Right renal cortex interstitium (tissue), 3 donors: ENCODE measurements at regions not wholly inside any gene's neighbourhood (a gene's known extent, or its start where the extent isn't known, plus 50 kb on each side); places are given as distances from the start of the nearest gene placed in this dataset.

Experiments
- DNase-seq, 3 donors: peaks; one replicate each; pipeline ENCODE4 v3.0.0-alpha.2; 2013; ENCODE audit warnings: low read depth in 3 of 3, low spot score in 2 of 3

DNA sequence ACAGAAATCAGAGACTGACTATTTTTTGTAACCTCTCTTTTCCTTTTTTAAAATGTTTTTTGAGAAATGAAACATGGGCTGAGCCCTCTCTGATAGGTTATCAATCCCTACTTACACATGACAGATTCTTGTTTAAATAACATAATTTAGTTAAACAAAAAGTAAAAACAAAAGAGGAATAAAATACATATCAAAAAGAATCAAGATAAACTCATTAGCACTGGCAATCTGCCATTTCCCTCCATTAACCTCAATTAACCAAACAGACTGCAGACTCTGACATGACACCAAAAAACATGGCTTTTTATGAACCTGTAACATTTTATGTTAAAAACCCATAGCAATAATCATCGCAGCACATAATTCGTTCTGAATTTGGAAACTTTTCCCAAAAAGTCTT, 284.4 kb upstream of the MTNR1B start:
- DNase-seq = no peak

DNA sequence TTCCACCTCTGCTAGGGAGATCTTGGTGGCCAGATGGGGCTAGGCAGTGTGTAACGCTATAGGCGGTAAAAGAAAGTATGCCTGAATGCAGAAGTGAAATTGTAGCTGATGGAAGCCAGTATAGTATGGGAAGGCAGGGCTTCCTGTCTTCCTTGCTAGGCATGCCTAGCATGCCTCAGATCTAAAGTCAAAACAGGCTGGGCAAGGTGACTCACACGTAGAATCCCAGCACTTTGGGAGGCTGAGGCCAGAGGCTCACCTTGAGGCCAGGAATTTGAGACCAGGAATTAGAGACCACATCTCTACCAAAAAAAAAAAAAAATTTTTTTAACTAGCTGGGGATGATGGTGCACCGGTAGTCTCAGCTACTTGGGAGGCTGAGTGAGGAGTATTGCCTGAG, 281.7 kb upstream of the MTNR1B start:
- no peak for DNase-seq

DNA sequence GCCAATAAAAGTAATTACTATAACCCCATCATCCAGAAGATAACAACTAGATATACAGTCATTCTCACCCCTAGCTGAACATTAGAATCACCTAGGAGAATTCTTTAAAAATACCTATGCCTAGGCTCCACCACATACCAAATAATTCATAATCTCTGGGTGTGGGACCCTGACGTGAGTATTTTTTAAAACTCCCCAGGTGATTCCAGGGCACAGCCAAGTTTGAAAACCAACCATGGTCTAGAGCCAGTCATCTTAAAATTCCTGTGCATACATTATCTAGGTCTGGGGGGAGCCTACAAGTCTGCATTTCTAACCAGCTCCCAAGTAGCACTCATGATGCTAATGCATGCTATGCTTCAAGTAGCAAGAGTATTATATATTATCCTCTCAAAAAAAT, 281.0 kb upstream of the MTNR1B start:
- DNase-seq = no peak

DNA sequence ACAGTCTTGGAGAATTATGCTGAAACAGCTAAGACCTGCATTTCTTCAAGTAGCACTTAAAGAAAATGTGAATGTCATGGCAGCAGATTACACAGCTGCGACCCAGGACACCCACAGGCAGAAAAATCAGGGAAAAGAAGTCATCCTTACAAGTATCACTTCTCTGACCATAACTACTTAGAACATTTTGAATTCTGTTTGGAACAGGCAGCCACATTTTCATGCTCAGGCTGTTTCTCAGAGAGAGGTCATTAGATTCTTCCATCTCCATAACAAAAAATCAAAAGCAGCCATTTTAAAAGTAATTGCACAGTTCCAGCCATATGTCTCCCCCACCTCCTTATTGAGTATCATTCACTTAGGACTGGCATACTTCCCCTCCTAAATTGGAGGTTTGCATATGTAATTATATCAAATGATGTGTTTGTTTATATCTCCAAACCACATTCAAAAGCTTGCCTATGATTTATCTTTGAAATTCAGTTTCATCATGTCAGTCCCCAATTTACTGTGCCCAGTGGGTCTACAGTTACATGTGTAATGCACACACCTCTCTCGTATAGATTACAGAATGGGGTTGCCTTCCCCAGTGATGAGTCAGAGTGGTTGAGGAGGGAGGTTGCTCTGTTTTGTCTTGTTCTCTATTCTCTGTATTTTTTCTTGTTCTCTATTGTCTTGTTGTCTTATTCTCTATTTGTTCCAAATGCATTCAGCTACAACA, 276.5 kb upstream of the MTNR1B start:
- no peak for DNase-seq

DNA sequence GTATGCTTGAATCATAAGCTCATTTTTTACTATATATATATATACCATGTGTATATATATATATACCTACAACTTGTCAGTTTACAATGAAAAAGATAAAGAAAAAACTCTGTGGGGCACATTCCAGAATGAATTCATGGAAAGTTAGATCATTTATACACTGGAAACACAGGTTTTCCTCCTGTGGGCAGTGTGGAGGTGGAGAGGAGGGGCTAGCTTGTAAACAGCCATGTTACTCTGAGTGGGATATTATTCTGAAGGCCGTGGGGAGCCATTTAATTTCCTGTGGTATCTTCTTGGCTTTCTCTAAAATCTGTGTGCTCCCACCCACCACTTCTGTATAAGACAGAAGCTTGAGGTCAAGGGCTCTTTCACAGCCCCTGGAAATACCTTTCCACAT, 273.4 kb upstream of the MTNR1B start:
- DNase-seq = no peak

DNA sequence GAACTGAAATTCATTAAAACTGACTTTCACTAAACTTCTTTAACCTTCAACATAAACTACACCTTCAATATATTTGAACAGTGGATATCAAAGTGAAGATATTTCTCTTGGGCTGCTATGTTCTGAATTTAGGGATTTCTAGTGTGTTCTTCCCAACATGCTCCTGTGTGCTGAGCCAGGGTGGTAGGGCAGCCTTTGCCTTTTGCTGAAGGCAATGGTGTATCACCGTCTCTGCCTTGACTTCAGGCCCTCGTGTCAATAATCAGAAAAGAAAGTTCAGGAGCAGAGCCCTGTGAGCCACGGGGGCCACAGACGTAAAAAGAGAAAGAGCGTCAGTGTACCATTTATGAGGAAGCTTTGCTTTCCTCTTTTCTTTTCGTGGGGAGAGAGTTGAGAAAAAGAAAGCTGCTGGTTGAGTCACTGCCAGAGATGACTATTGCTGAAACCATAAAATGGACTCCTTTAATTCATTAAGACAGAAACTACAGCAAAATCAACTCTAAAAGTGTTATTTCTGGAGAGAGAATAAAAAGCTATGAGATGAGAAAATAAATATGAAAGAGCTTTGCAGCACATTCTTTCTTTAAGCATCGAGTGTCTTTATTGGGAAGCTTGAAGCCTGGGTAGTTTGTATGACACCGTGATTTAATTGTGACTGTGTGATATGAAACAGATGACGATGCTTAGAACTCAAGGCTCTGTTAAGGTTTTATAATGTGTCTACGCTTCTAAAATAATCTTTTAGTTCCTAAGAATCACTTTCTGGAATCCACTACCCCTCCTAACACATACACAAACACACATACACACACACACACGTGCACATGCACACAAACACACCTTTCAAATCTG, 271.8 kb upstream of the MTNR1B start:
- peak in 2 of 3 donors; percentile 15 to 32 for DNase-seq

DNA sequence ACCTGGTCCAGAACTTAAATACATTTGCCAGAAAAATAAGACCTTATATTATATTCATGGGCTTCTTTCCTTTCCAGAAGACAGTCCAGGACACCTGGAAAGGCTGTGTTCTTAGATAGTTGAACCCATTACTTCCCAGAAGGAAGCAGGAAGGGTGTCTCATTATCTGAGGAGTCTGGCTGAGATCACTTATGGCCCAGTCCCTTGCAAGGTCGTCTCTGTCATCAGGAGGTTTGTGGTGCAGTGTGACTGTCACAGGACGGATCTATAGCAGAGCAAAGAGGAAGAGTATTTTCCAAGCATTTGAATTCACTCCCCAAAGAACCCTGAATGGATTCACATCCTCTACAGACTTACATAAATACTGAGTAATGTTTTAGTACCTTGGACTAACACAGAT, 270.7 kb upstream of the MTNR1B start:
- DNase-seq = no peak

DNA sequence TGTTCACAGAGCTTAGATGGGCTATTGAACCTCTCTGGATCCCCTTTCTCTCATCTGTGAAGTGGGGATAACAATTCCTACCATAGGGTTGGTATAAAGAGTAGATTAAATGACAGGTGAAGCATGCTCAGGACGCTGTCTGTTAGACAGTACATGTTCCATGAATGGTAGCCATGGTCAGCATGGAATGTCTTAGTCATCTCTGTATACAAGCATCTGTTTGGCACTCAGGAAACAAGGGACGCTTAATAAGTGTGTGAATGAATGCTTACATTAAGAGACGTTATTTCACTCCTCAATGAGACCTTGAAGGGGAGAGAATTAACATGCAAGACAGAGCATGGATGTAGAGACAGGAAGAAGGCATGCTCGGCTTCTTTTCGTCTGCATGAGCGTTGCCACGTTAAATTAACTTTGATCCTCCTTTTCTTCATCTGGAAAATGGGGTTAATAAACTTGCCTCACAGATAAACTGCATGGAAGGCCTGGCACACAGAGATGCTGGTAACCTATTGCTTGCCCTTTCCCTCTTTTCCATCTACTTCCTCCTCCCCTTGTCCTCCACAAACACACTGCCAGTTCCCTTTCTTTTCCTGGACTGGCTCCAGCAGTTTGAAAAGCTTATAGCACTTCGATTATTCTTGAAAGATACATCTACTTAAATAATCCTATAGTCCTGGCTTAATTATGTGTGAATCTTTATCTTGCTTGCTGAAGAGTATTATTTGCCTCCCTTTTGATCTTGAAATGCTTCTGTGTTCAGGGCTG, 267.2 kb upstream of the MTNR1B start:
- no peak for DNase-seq

DNA sequence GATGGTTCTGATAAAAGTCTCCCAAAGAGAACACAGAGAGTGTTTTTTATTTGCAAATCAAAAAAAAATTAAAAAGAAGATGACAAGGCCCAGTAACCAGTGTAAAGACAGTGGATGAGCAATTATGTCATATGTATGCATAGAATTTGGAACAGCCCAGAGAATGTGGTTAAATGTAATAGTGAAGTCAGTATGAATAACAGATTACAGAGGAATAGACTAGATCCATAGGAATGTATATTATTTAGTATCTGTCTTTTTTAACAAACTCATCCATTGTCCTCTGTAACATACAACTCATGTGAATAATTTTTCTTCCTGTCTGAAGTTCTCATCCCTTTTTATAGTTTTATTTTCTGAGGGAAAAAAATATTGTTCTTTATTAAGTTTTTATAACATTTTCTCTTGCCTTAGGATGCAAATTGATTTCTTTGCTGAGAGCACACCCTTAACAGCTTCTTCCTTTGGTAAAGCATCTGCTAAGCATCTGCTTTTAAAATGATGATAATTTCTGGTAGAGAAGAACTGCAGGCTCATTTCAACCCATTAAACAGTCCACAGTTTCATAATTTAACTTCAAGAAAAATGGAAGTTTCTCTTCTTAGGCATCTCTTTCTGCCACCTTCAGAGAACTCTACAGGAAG, 266.5 kb upstream of the MTNR1B start:
- no peak for DNase-seq

DNA sequence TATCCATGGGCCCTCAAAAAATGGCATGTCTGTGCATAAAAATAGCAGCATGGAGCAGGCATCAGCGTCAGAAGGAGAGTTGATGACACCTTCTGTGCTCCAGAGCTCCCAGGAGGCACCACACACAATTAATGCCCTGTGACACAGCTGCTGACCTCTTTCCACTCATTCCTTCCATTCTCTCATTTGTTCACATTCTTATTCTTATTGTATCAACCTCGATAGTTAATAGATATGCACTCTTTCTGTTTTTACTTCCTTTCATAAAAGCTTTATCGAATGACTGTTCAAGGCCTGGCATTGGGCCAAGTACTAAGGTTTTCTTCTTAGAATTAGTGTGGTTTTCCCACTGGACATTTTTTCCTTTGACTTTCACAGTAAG, 266.0 kb upstream of the MTNR1B start:
- DNase-seq = no peak

DNA sequence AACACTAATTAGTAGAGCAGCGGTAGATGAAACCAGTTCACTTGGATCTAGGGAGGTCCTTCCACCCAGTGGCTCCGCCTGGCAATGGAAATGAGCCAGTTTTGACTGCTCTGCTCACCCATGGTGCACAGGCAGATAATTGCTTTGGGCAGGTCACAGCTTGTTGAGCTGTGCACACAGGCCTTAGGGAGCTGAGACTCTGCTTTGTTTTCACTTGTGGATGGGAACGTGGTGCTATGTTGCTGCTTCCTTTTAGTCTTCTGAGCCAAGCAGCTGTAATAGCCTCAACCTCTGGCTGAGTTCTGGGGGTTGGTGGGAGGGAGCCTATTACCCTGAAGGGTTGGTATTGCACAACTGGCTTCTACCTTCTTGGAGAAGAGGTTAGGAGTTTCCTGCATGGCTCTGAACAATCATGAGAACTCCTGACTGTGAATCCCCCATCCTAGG, 262.3 kb upstream of the MTNR1B start:
- peak in 2 of 3 donors; percentile 6 to 9 for DNase-seq

DNA sequence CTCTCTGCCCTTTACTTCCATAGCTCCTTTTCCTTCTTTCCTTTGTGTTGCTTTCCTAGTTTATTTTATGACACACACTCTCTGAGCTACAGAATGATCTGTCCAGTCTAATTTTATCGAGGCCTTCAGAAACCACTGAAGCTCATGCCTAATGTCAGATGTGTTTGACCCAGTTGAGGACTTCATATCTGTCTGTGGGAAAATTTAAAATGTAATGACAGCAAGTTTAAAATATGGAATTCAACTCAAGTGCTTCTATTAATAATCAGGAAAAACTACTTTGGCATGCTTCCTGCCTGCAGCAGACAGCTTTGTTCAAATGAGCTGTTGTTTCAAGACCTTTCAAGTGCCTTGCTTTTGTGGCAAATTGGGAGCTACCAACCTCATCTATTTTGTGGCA, 261.8 kb upstream of the MTNR1B start:
- DNase-seq = no peak

DNA sequence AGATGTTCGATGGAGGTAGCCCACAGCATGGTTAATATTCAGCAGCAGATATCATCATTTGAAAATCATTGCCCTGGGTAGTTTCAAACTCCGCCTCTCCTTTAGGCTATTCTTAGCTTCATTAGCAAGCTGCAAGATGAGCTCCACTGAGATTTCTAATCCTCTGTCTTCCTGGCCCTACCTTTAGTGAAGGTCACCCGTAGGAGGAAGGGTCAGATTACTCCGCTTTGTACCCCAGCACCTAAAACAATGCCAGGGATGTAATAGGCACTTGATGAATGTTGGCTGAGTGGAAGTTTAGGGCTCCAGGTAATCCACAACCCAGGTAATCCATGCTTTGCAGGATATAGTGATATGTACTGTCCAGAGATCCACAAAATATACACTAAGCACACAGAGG, 260.1 kb upstream of the MTNR1B start:
- no peak for DNase-seq

DNA sequence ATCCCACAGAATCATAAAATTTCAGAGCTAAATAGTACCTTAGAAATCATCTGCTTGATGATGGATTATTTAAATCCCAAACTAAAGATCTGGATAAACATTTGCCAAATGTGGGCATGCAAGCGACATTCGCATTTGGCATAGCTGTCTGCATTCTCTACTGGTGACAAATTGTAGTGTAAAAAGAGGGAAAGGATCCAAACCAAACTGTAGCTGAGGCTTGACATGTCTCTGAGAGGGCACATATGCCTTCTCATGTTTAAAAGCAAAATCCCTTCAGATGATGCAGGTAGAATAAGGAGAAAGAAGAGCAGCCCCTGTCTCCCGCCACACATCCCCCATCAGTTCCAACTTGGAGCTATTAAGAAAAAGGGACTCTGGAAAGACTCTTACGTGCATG, 257.5 kb upstream of the MTNR1B start:
- DNase-seq = no peak

DNA sequence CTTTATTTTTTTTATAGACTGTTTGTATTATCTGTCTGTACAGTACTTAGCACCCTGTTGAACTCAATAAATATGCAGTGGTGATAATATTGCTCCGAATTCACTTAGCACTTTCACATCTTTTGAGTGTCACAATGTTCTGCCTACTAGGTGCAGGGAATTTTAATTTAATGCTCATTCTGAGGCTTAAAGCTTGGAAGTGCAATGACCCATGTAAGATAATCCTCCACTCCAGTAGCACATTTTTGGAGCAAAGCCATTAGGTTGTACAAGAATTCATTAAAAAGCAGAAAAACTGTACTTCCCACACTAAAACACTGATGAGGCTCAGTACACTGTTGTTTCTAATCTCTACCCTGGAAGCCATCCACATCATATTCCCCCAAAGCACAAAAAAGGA, 255.3 kb upstream of the MTNR1B start:
- no peak for DNase-seq

DNA sequence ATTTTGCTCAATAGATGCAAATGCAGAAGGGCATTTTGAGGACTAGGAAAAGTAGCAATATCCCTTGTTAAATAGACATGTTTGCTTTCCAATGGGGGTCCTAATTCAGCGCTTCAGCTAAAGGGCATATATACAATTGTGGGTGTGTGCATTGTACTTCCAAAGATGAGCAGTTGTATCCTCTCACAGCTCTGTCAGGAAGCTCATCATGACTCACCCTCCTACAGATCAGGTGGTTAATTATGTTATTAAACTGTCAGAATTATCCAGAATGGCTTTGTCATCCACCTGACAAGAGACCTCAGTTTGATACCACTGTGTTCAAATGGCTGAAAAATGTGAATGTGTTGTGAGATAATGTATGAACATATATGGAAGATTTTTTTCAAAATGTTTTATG, 252.2 kb upstream of the MTNR1B start:
- no peak for DNase-seq

DNA sequence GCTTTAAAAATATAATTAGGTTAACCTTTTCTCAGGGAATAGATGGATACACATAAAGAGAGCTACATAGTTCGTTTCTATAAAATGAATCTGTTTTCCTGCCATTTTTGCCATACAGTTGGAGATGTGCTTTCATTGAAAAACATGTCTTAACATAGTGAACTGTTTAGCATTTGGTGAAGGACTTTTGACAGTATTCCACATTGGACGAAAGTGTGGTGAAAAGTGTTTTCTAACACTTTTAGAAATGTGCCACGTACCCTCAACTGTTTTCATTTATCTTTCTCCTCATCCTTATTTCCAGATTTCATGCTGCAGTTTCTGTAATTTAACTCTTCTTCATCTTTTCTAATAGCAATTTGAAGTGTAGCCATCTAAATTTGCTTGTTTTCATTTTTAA, 249.1 kb upstream of the MTNR1B start:
- no peak for DNase-seq

DNA sequence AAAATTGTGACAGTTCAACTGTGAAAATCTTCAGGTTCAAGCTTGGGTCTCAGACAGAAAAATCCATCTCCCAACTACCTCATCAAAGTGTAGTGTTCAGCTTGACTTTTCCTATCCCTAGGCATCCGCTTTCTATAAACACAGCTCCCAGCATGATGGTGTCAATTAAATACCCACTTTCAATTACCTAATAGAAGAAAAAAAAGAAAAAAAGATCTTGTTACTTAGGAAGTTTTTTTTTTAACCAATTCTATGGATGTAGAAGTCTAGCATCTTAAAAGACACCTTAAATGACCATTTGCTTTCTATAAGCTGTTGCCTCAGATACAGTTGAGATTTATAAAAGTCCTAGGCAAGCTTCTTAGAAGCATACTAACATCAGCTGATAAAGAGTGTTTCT, 244.1 kb upstream of the MTNR1B start:
- no peak for DNase-seq

DNA sequence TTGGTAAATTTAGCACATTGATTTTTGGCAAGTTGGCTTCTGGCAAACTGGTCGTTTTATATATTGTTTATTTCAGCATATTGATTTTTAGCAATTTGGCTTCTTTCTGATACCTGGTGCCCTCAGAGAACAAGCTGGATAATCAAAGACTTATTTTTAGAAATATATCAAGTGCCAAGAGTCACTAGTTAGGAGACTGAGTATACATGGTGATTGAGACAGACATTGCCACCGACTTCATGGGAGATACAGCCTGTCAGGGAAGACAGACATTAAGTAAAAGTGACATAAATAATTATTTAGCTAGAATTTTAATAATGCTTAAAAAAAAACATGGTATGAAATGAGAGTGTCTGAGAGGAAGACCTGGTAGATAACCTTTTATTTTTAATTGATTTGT, 242.3 kb upstream of the MTNR1B start:
- no peak for DNase-seq

DNA sequence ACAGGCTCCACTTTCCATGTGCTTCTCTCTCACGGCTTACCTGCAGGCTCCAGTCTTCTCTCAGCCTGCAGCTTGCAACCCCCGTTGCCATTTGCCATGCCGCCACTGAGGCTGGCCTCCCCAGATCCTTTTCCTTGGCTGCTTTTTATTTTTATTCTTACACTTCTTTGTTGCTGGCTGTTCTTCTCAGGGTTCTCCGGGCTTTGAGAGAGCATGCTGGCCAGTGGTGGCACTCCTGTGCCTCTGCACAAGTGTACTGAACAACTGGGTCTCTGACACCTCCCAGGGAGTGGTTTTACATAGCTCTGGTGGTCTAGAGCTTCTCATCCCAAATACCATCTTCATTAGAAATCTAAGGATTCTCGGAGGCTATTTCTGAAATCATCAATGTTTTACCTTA, 241.7 kb upstream of the MTNR1B start:
- no peak for DNase-seq

DNA sequence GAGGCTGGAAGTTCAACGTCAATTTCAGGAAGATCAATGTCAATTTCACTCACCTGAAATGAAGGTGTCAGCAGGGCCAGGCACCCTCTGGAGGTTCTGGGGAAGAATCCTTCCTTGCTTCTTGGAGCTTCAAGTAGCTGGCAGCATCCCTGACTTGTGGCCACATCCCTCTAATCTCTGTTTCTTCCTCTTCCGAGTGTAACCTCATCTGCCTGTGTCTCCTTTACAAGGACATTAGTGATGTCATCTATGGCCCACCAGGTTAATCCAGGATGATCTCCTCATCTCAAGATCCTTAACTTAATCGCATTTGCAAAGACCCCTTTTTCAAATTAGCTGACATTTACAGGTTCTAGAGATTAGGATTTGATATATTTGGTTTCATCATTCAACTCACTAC, 240.8 kb upstream of the MTNR1B start:
- no peak for DNase-seq
